Right kidney (tissue), 1 donor: ENCODE measurements at regions not wholly inside any gene's neighbourhood (a gene's known extent, or its start where the extent isn't known, plus 50 kb on each side); places are given as distances from the start of the nearest gene placed in this dataset.
"Not testable (repeated sequence)": the region's sequence is repeated elsewhere in the genome, so short reads cannot be mapped to it uniquely, and the experiment has no call there.

Experiments
- DNase-seq: peaks from one replicate; pipeline ENCODE4 v3.0.0-alpha.2; 2016

- peak; percentile 58 for DNase-seq
These were observed 90.6 kb upstream of the CIBAR2 start for GRCh38 chr16:85202631-85203461.

DNA sequence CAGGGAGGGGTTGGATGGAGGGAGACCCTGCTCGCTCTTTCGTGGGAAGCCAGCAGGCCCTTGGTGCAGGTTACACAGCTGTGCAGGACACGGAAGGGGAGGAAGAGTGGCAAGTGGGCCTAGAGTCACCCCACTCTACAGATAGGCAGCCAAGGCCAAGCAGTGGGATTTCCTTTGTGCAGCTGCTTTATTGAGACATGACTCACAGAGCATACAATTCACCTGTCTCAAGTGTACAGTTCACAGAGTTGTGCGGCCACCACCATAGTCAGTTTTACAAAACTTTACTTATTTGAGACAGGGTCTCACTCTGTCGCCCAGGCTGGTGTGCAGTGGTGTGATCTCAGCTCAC is 91.2 kb upstream of the CIBAR2 start:
- no peak for DNase-seq

DNA sequence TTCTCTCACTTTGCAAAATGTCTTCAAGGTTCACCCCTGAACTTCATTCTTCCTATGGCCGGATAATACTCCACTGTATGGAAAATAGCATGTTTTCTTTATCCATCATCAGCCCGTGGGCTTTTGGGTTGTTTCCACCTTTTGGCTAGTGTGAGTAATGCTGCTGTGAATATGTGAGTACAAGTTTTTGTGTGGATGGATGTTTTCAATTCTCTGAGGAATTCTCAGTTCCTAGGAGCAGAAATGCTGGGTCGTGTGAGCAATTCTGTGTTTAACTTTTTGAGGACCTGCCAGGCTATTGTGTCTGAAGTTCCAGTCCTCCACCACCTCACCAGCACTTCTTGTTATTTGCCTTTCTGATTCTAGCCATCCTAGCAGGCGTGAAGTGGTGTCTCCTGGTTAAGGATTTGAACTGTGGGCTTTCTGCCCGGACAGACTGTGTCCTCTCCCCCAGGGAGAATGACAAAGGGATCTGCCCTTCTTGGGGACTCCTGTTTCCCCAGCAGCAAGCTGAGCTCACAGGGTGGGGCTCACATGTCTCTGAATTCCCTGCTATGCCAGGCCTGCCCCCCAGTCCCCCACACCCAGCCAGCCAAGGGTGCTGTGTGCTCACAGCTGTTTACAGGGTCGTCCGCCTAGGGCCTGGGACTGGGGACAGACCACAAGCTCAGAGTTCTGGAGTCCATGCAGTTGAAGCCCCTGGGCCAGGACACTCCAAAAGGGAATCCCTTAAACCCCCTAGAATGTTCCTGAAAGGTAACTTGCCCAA is 92.2 kb upstream of the CIBAR2 start:
- no peak for DNase-seq

DNA sequence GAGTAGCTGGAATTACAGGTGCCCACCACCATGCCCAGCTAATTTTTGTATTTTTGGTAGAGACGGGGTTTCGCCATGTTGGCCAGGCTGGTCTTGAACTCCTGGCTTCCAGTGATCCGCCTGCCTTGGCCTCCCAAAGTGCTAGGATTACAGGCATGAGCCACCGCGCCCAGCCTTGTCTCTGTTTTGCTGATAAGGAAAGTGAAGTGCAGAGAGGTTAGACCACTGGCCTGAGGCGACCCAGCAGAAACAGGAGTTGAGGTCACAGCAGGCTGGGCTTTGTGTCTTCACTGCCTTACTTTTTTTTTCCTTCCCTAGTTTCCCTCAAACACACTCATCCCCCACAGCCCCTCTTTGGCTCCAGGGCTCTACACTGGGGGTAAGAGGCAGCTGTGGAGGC is 93.0 kb upstream of the CIBAR2 start:
- DNase-seq = not testable (repeated sequence)

DNA sequence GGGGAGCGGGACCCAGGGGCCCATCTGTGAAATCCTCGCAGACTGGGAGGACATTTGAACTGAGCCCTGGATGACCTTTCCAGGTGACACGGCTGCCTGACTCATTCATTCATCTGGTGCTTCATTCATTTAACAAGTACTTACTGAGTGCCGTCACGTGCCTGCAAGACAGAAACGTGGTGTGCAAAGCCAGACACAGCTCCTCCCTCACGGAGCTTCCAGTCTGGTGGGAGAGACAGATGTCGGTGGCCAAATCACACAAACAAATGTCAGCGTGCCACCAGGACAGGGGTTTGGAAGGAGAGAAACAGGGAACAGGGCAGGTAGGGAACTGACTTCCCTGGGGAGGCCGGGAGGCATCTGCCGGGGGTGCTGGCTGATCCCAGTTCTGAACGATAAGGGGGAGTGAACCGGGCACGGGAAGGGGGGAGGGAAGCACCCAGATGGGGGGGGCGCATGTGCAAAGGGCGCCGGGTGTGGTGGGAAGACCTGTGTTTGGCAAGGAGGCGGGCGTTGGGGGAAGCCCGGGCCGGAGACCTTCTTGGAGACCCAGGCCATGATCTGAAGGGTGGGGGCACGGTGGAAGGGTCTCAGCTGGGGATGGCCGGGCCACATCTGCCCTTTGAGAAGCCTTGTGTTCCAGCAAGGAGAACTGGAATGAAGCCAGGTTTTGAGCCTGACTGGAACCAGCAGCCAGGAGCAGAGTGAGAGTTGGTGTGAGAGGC is 93.6 kb upstream of the CIBAR2 start:
- DNase-seq = peak; percentile 46

DNA sequence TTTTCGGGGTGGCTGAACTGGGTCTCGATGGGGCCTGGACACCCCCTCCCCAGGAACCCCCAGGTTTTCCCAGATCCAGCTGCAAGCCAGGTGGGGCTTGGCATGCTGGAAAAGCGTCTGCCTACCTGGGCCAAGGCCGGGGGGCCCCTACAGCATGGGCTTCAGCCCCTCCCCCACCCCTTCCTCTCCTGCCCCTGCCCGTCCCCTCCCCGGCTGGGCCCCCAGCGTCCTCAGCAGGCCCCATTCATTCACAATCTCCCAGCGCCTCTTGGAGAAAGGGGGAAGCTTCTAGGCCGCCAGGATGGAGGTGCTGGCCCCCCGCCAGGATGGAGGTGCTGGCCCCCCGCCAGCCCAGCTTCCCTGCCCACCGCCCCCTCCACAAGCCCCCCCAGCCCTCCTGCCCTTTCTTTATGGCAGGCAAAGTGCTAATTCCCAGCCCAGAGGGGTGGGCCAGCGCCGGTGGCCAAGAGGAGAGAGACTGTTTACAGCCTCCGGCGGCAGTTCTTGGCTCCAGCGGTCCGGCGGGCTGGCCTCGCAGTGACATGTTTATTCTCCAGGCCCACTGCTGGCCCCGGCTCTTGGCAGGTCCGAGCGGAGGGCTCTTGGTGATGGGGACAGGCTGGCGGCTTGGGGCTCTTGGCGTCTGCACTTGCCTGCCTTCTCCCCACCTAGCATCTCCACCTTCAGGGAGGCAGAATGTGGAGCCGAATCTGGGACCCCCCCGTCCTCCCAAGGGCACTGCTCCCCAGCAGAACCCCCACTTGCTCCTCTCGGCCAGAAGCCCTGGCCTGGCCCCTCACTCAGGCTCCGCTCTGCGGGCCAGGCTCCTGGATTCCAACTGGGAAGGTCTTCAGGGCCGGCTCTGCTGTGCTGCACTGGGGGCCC is 94.4 kb upstream of the CIBAR2 start:
- peak; percentile 65 for DNase-seq

GRCh38 chr16:85207357-85207921 is 95.2 kb upstream of the CIBAR2 start:
- DNase-seq = peak; percentile 46

DNA sequence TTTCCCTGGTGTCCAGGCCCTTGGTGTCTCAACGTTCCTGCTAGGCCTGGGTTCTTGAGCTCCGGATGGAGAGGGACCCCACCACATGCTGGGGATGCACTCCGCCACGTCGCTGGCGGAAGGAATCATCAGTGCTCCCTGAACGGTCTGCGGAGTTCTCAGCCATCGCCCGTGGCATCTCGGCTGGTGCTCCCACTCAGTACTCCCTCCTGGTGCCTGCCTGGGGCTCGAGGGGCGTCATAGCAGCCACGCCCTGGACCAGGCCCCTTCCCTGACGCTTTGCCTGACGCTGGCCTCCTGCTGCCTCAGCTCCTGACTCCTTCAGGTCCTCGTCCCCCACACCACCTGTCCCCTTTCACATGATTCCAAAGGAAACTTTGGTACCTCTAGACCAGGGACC is 95.9 kb upstream of the CIBAR2 start:
- DNase-seq = no peak

- DNase-seq = no peak
These were observed 96.6 kb upstream of the CIBAR2 start for GRCh38 chr16:85208643-85209520.

- DNase-seq = no peak
These were observed 97.4 kb upstream of the CIBAR2 start for GRCh38 chr16:85209526-85210121.

GRCh38 chr16:85210423-85211169 is 98.3 kb upstream of the CIBAR2 start:
- DNase-seq = no peak

GRCh38 chr16:85211271-85211801 is 99.1 kb upstream of the CIBAR2 start:
- DNase-seq = no peak

GRCh38 chr16:85213926-85214675 is 101.8 kb upstream of the CIBAR2 start:
- no peak for DNase-seq

GRCh38 chr16:85215478-85216118 is 103.3 kb upstream of the CIBAR2 start:
- no peak for DNase-seq

DNA sequence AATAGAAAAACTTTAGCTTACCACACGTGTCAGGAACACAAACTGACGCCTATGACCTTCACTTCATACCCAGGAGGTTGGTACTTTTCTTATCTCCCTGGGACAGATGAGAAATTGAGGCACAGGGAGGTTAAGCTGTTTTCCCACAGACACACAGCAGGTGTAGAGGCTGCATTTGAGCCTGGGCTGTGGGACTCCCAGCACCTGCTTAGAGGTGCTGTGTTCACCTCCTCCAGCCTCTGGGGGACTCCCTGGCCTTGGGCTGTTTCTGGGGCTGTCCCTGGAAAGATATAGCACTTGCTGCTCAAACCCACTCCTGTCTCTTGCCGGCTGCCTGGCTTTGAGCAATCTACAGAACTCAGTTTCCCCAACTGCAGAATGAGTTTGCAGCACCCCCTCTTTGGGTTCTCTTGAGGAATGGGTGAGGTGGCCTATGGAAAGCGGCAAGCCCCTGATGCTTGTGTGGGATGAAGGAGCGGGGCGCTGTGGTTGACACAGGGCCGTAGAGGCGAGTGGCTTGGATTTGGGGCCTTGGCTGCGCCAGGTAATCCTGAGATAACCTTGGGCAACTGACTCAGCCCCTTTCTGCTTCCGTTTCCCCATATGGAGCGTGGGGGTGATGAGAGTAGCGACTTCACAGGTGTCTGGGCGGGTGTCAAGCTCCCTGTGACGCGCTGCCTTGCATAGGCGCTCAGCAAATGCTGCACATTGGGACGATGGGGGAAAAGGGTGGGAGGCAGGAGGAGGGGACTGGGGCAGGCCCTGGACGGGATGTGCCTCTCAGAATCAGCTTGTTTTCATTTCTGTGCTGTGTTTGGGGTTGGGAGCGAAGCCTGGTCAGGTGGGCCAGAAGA is 104.5 kb upstream of the CIBAR2 start:
- DNase-seq = no peak

GRCh38 chr16:85220125-85220839 is 108.0 kb upstream of the CIBAR2 start:
- DNase-seq = peak; percentile 88
